Smooth muscle cell (in vitro differentiated cells): ENCODE measurements at regions not wholly inside any gene's neighbourhood (a gene's known extent, or its start where the extent isn't known, plus 50 kb on each side); places are given as distances from the start of the nearest gene placed in this dataset.

Experiments used
- DNase-seq: peaks from one replicate; lab custom pipeline; 2025; ENCODE audit not compliant: unreplicated experiment; lab: John Stamatoyannopoulos, UW
- H2AFZ ChIP-seq: fragments of 200-600 bp; sonication (generic); 2 replicates; pipeline ENCODE4 v1.6.0; 2016; ENCODE audit warnings: antibody characterized with exemption, low read depth, mild to moderate bottlenecking
- H3F3A ChIP-seq: fragments of 200-600 bp; sonication (generic); 2 replicates; pipeline ENCODE4 v1.6.0; 2017; ENCODE audit warnings: antibody characterized with exemption, low read depth
- H3K27ac ChIP-seq: fragments of 200-600 bp; sonication (generic); 2 replicates; pipeline ENCODE4 v1.5.1; 2016; ENCODE audit warnings: low read depth, mild to moderate bottlenecking
- H3K27me3 ChIP-seq: fragments of 200-600 bp; sonication (generic); 2 replicates; pipeline ENCODE4 v1.6.1; 2016; ENCODE audit warnings: low read depth, mild to moderate bottlenecking
- H3K36me3 ChIP-seq: fragments of 200-600 bp; sonication (generic); 2 replicates; pipeline ENCODE4 v1.5.1; 2016; ENCODE audit warnings: low read depth
- H3K4me1 ChIP-seq: fragments of 200-600 bp; sonication (generic); 2 replicates; pipeline ENCODE4 v1.5.1; 2016; ENCODE audit warnings: low read depth
- H3K4me2 ChIP-seq: fragments of 200-600 bp; sonication (generic); 2 replicates; pipeline ENCODE4 v1.6.0; 2016; ENCODE audit warnings: mild to moderate bottlenecking
- H3K4me3 ChIP-seq: fragments of 200-600 bp; sonication (generic); 2 replicates; pipeline ENCODE4 v1.5.1; 2016; ENCODE audit warnings: mild to moderate bottlenecking
- H3K79me2 ChIP-seq: fragments of 200-600 bp; sonication (generic); 2 replicates; pipeline ENCODE4 v1.6.0; 2016; ENCODE audit warnings: low read depth, mild to moderate bottlenecking
- H3K9ac ChIP-seq: fragments of 200-600 bp; sonication (generic); 2 replicates; pipeline ENCODE4 v1.6.0; 2016; ENCODE audit warnings: low read depth
- H3K9me3 ChIP-seq: fragments of 200-600 bp; sonication (generic); replicated peaks from 2 replicates; pipeline ENCODE4 v1.5.1; 2016; ENCODE audit warnings: low read depth
- H4K20me1 ChIP-seq: fragments of 200-600 bp; sonication (generic); 2 replicates; pipeline ENCODE4 v1.6.0; 2016; ENCODE audit warnings: low read depth
- CTCF ChIP-seq: fragments of 200-600 bp; sonication (generic); IDR thresholded peaks from 2 replicates; pipeline ENCODE4 v1.5.1; 2017; ENCODE audit warnings: borderline replicate concordance, mild to moderate bottlenecking, antibody characterized with exemption; ENCODE audit not compliant: insufficient read depth, poor library complexity, severe bottlenecking
- WGBS: methylation state at CpG from one replicate; pipeline ENCODE4 v1.1.7; 2016; ENCODE audit warnings: low lambda C conversion rate; 5-methylcytosine and 5-hydroxymethylcytosine counted together

- H3K36me3 ChIP-seq = no peaks in the 10 kb centered on the region
- no peaks in the 10 kb centered on the region for H3K79me2 ChIP-seq
- no peak overlapping the region for H3K4me3 ChIP-seq
- no peaks in the 10 kb centered on the region for H3K27me3 ChIP-seq
- no peak overlapping the region for H3K9ac ChIP-seq
- no peaks in the 10 kb centered on the region for H4K20me1 ChIP-seq
- peaks cover 15% of the 10 kb centered on the region for H3K4me1 ChIP-seq
- TF ChIP-seq CTCF = no peak
- H3K9me3 ChIP-seq = no peaks in the 10 kb centered on the region
- no peak for DNase-seq
- H3F3A ChIP-seq = no peaks in the 10 kb centered on the region
- no peak overlapping the region for H3K4me2 ChIP-seq
- WGBS = 80% methylated on average over 3 of the region's 3 CpGs
- no peak overlapping the region for H3K27ac ChIP-seq
- no peak overlapping the region for H2AFZ ChIP-seq
Measured at GRCh38 chr13:78198821-78199220, 280.2 kb upstream of the EDNRB start.

GRCh38 chr13:78198419-78198818, 279.8 kb upstream of the EDNRB start:
- peaks cover 15% of the 10 kb centered on the region for H3K4me1 ChIP-seq
- H3K27ac ChIP-seq = no peak overlapping the region
- DNase-seq = no peak
- no peaks in the 10 kb centered on the region for H4K20me1 ChIP-seq
- no peaks in the 10 kb centered on the region for H3K79me2 ChIP-seq
- WGBS = 91% methylated on average over 1 of the region's 1 CpG
- no peaks in the 10 kb centered on the region for H3F3A ChIP-seq
- no peaks in the 10 kb centered on the region for H3K9me3 ChIP-seq
- H3K27me3 ChIP-seq = no peaks in the 10 kb centered on the region
- no peak overlapping the region for H3K4me2 ChIP-seq
- H3K4me3 ChIP-seq = no peak overlapping the region
- H2AFZ ChIP-seq = no peak overlapping the region
- H3K9ac ChIP-seq = no peak overlapping the region
- no peak for TF ChIP-seq CTCF
- no peaks in the 10 kb centered on the region for H3K36me3 ChIP-seq

- Histone ChIP-seq H2AFZ (no peak overlapping the region), H3K9ac (no peak overlapping the region), H3K27ac (no peak overlapping the region), H3K27me3 (no peaks in the 10 kb centered on the region), H3K9me3 (no peaks in the 10 kb centered on the region), H4K20me1 (no peaks in the 10 kb centered on the region), H3F3A (no peaks in the 10 kb centered on the region), H3K4me1 (peaks cover 15% of the 10 kb centered on the region), H3K79me2 (no peaks in the 10 kb centered on the region), H3K4me3 (no peak overlapping the region), H3K36me3 (no peaks in the 10 kb centered on the region), H3K4me2 (no peak overlapping the region)
- DNase-seq = no peak
- WGBS = 77% methylated on average over 5 of the region's 5 CpGs
- TF ChIP-seq CTCF = no peak
Measured at GRCh38 chr13:78197231-78197630, 278.6 kb upstream of the EDNRB start.

- no peak overlapping the region for H3K27ac ChIP-seq
- WGBS = 87% methylated on average over 3 of the region's 3 CpGs
- no peaks in the 10 kb centered on the region for H3K79me2 ChIP-seq
- no peak for TF ChIP-seq CTCF
- no peaks in the 10 kb centered on the region for H3K36me3 ChIP-seq
- no peak overlapping the region for H2AFZ ChIP-seq
- H3K4me2 ChIP-seq = no peak overlapping the region
- no peaks in the 10 kb centered on the region for H3K9me3 ChIP-seq
- no peaks in the 10 kb centered on the region for H4K20me1 ChIP-seq
- peaks cover 15% of the 10 kb centered on the region for H3K4me1 ChIP-seq
- H3F3A ChIP-seq = no peaks in the 10 kb centered on the region
- DNase-seq = no peak
- no peaks in the 10 kb centered on the region for H3K27me3 ChIP-seq
- no peak overlapping the region for H3K9ac ChIP-seq
- H3K4me3 ChIP-seq = no peak overlapping the region
Measured at GRCh38 chr13:78194904-78195639, 276.4 kb upstream of the EDNRB start.
